ENCODE measurements at regions not wholly inside any gene's neighbourhood (a gene's known extent, or its start where the extent isn't known, plus 50 kb on each side); places are given as distances from the start of the nearest gene placed in this dataset.

DNA sequence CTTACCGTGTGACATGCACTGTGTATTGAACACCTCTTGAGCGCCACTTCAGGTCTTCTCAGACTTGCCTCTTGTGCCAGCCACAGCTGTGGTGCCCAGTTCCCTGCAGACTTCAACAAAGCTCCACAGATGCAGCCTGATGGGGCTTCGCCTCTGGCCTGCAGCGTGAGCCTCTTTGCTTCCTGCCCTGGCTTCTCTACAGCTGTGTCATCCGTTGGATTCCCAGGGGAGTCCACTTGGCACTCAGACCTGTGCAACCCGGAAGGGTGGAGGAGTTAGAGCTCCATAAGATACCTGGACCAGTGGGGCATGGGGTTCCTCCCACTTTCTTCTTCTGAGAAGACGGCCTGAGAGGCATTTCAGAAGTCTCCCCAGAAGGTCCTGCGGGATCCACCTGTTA is 57.7 kb upstream of the BNIP2 start:
- TF ChIP-seq, protein P1, sequence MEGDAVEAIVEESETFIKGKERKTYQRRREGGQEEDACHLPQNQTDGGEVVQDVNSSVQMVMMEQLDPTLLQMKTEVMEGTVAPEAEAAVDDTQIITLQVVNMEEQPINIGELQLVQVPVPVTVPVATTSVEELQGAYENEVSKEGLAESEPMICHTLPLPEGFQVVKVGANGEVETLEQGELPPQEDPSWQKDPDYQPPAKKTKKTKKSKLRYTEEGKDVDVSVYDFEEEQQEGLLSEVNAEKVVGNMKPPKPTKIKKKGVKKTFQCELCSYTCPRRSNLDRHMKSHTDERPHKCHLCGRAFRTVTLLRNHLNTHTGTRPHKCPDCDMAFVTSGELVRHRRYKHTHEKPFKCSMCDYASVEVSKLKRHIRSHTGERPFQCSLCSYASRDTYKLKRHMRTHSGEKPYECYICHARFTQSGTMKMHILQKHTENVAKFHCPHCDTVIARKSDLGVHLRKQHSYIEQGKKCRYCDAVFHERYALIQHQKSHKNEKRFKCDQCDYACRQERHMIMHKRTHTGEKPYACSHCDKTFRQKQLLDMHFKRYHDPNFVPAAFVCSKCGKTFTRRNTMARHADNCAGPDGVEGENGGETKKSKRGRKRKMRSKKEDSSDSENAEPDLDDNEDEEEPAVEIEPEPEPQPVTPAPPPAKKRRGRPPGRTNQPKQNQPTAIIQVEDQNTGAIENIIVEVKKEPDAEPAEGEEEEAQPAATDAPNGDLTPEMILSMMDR (IDR thresholded peaks at IDR 0.05) = no peak
- peaks cover 8% of the 10 kb centered on the region for H3K27me3 Mint-ChIP-seq (ENCODE audit: unreplicated experiment)
- no peak for DNase-seq (ENCODE audit: extremely low spot score, unreplicated experiment)
- H3K36me3 Mint-ChIP-seq (ENCODE audit: unreplicated experiment) = no peaks in the 10 kb centered on the region
- H3K27ac Mint-ChIP-seq (ENCODE audit: unreplicated experiment) = no peak overlapping the region
- no peak overlapping the region for H3K4me3 Mint-ChIP-seq (ENCODE audit: unreplicated experiment)
- no peaks in the 10 kb centered on the region for H3K9me3 Mint-ChIP-seq (ENCODE audit: unreplicated experiment)
- H3K4me1 Mint-ChIP-seq (ENCODE audit: unreplicated experiment) = no peaks in the 10 kb centered on the region

DNA sequence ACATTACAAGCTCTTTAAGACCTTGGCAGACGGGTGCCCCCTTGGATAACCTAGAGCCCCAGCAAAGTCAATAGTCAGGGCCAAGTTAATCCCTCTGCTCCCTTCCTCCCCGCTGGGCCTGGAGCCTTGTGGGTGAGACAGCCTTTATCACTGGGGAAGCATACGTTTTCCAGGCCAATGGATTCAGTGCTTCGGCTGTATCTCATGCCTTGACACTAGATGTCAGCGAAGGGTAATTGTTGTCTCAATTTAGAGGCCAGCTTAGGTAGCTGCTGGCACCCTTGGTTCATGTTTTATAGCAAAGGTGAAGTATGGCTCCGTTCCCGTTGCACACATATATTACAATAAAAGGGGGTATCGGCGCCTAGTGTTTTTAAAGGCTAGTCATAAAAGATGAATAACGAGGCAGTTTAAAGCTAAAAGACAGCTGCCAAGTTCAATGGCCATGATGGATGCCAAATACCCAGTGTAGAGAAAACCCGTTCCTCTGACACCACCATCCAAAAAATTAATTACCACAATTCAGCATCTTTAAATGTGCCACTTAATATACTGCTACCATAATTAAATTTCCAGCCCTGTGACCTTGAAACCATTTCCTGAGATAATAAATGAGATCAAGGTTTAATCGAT is 52.3 kb upstream of the BNIP2 start:
- peaks cover 7% of the 10 kb centered on the region for H3K27me3 Mint-ChIP-seq (ENCODE audit: unreplicated experiment)
- H3K36me3 Mint-ChIP-seq (ENCODE audit: unreplicated experiment) = no peaks in the 10 kb centered on the region
- no peak overlapping the region for H3K27ac Mint-ChIP-seq (ENCODE audit: unreplicated experiment)
- H3K9me3 Mint-ChIP-seq (ENCODE audit: unreplicated experiment) = no peaks in the 10 kb centered on the region
- TF ChIP-seq, protein P1 (IDR thresholded peaks at IDR 0.05) = peak; percentile 21
- no peak for DNase-seq (ENCODE audit: extremely low spot score, unreplicated experiment)
- no peak overlapping the region for H3K4me3 Mint-ChIP-seq (ENCODE audit: unreplicated experiment)
- no peaks in the 10 kb centered on the region for H3K4me1 Mint-ChIP-seq (ENCODE audit: unreplicated experiment)

DNA sequence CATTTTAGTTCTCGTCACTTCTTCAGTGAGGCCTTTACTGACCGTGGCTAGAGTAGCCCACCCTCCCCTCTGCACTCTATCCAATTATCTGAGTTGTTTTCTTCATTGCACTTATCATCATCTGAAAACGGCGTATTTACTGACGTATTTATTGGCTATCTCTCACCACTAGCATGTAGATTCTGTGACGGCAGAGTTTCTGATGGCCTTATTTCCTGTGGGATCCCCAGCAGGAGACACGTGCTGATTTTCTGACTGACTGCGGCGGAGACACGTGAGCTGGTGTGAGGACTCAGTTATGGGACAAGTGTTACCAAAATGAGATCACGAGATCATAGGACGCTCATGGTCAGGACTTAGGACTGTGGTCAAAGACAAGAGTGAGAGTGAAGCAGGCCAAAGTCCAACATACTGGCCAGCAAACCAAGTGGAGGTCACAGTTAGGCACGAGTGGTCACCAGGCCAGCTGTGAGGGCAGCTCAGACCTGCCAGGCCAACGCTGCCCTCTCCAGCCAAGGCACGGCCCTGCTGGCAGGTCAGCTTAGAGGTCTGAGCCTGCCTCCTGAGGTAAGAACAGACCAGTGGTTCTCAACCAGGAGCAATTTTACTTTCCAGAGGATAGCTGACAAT is 50.6 kb upstream of the BNIP2 start:
- Mint-ChIP-seq H3K4me3 (ENCODE audit: unreplicated experiment) (no peak overlapping the region), H3K36me3 (ENCODE audit: unreplicated experiment) (no peaks in the 10 kb centered on the region)
- DNase-seq (ENCODE audit: extremely low spot score, unreplicated experiment) = no peak

More for the DNA sequence above, 50.6 kb upstream of the BNIP2 start:
- TF ChIP-seq, protein P1 (IDR thresholded peaks at IDR 0.05) = no peak
- no peaks in the 10 kb centered on the region for H3K4me1 Mint-ChIP-seq (ENCODE audit: unreplicated experiment)
- H3K9me3 Mint-ChIP-seq (ENCODE audit: unreplicated experiment) = no peaks in the 10 kb centered on the region
- H3K27me3 Mint-ChIP-seq (ENCODE audit: unreplicated experiment) = peaks cover 7% of the 10 kb centered on the region
- no peak overlapping the region for H3K27ac Mint-ChIP-seq (ENCODE audit: unreplicated experiment)
